ENCODE measurements at regions not wholly inside any gene's neighbourhood (a gene's known extent, or its start where the extent isn't known, plus 50 kb on each side); places are given as distances from the start of the nearest gene placed in this dataset.

GRCh38 chr4:58127680-58128079 is 1017.5 kb upstream of the IGFBP7 start:
- POLR2A ChIA-PET: no interaction called here
- Histone ChIP-seq H3K4me3 (ENCODE audit: low read depth, low read length) (no peak overlapping the region), H3K4me1 (ENCODE audit: control insufficient read depth, insufficient read depth, low read length) (no peaks in the 10 kb centered on the region), H3K9me3 (ENCODE audit: control insufficient read depth, insufficient read depth, low read depth, low read length) (no peaks in the 10 kb centered on the region), H3K36me3 (ENCODE audit: control insufficient read depth in 2 of 2, insufficient read depth in 1 of 2, low read length in 2 of 2) (no peaks in the 10 kb centered on the region), H3K27ac (ENCODE audit: extremely low read depth, low read depth, low read length) (no peak overlapping the region)
- CTCF ChIA-PET: no interaction called here
- TF ChIP-seq, protein P1, sequence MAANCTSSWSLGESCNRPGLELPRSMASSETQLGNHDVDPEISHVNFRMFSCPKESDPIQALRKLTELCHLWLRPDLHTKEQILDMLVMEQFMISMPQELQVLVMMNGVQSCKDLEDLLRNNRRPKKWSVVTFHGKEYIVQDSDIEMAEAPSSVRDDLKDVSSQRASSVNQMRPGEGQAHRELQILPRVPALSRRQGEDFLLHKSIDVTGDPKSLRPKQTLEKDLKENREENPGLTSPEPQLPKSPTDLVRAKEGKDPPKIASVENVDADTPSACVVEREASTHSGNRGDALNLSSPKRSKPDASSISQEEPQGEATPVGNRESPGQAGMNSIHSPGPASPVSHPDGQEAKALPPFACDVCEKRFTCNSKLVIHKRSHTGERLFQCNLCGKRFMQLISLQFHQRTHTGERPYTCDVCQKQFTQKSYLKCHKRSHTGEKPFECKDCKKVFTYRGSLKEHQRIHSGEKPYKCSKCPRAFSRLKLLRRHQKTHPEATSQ (tag by site-specific recombination; IDR thresholded peaks at IDR 0.05): no peak
- TF ChIP-seq ZNF555 (tag by site-specific recombination; conservative IDR thresholded peaks at IDR 0.05) (no peak), GLI4 (tag by site-specific recombination; IDR thresholded peaks at IDR 0.05) (no peak), ZNF341 (tag by site-specific recombination; IDR thresholded peaks at IDR 0.05; ENCODE audit: low read depth) (no peak), ZNF423 (tag by site-specific recombination; IDR thresholded peaks at IDR 0.05) (no peak), BCL11B (tag by site-specific recombination; IDR thresholded peaks at IDR 0.05; ENCODE audit: low read depth) (no peak), ZNF623 (tag by site-specific recombination; IDR thresholded peaks at IDR 0.05) (no peak), ZNF600 (tag by site-specific recombination; IDR thresholded peaks at IDR 0.05) (no peak), ZNF214 (tag by site-specific recombination; IDR thresholded peaks at IDR 0.05; ENCODE audit: borderline replicate concordance) (no peak), ZNF140 (tag by site-specific recombination; IDR thresholded peaks at IDR 0.05) (no peak)

- no peaks in the 10 kb centered on the region for H3K36me3 ChIP-seq (ENCODE audit: control insufficient read depth in 2 of 2, insufficient read depth in 1 of 2, low read length in 2 of 2)
- ChIA-PET CTCF (no interaction called here), POLR2A (no interaction called here)
- TF ChIP-seq ZEB2 (tag by site-specific recombination; IDR thresholded peaks at IDR 0.05): no peak
- no peak for TF ChIP-seq ZSCAN30 (tag by site-specific recombination; IDR thresholded peaks at IDR 0.05)
- TF ChIP-seq ZBTB17 (tag by site-specific recombination; IDR thresholded peaks at IDR 0.05): no peak
- no peak for TF ChIP-seq ZNF404 (tag by site-specific recombination; IDR thresholded peaks at IDR 0.05)
- no peak for TF ChIP-seq ZNF280D (tag by site-specific recombination; IDR thresholded peaks at IDR 0.05)
- TF ChIP-seq ZNF701 (tag by site-specific recombination; IDR thresholded peaks at IDR 0.05): no peak
- no peak for TF ChIP-seq ZNF626 (tag by site-specific recombination; IDR thresholded peaks at IDR 0.05)
- TF ChIP-seq ZNF266 (tag by site-specific recombination; IDR thresholded peaks at IDR 0.05; ENCODE audit: low read depth): no peak
- no peak for TF ChIP-seq ZNF335 (tag by site-specific recombination; conservative IDR thresholded peaks at IDR 0.05)
- TF ChIP-seq KLF1 (tag by site-specific recombination; IDR thresholded peaks at IDR 0.05): no peak
- no peak for TF ChIP-seq ZNF707 (tag by site-specific recombination; IDR thresholded peaks at IDR 0.05)
- TF ChIP-seq BCL11A (tag by site-specific recombination; IDR thresholded peaks at IDR 0.05; ENCODE audit: low read depth): no peak
- no peak for TF ChIP-seq ZBTB1 (tag by site-specific recombination; IDR thresholded peaks at IDR 0.05)
- TF ChIP-seq ZNF555 (tag by site-specific recombination; conservative IDR thresholded peaks at IDR 0.05): no peak
- no peak for TF ChIP-seq ZNF645 (tag by site-specific recombination; IDR thresholded peaks at IDR 0.05)
- no peak for TF ChIP-seq ZNF747 (tag by site-specific recombination; IDR thresholded peaks at IDR 0.05)
- no peak for TF ChIP-seq HOXD13 (CRISPR knock-in tag; IDR thresholded peaks at IDR 0.05; ENCODE audit: borderline replicate concordance)
- no peak for TF ChIP-seq ZNF426 (tag by site-specific recombination; IDR thresholded peaks at IDR 0.05)
- no peak for TF ChIP-seq ZNF561 (tag by site-specific recombination; IDR thresholded peaks at IDR 0.05; ENCODE audit: borderline replicate concordance)
- H3K27ac ChIP-seq (ENCODE audit: extremely low read depth, low read depth, low read length): no peak overlapping the region
- H3K4me1 ChIP-seq (ENCODE audit: control insufficient read depth, insufficient read depth, low read length): no peaks in the 10 kb centered on the region
- H3K4me3 ChIP-seq (ENCODE audit: low read depth, low read length): no peak overlapping the region
- H3K9me3 ChIP-seq (ENCODE audit: control insufficient read depth, insufficient read depth, low read depth, low read length): no peaks in the 10 kb centered on the region
Observed at GRCh38 chr4:58119298-58119697, 1009.1 kb upstream of the IGFBP7 start.
